Epithelial cell of esophagus (primary cell): ENCODE measurements at regions not wholly inside any gene's neighbourhood (a gene's known extent, or its start where the extent isn't known, plus 50 kb on each side); places are given as distances from the start of the nearest gene placed in this dataset.

Experiments
- DNase-seq: peaks from one replicate; pipeline ENCODE4 v3.0.0; 2010; ENCODE audit warnings: low read depth
- H3K4me3 ChIP-seq: 2 replicates; pipeline ENCODE4 v1.5.1; 2011; ENCODE audit warnings: mild to moderate bottlenecking, low read length, control low read depth
- TF ChIP-seq, protein P1 (sequence below): IDR thresholded peaks from 2 replicates; pipeline ENCODE4 v1.5.1; 2011; ENCODE audit warnings: low read depth, mild to moderate bottlenecking, low read length, control low read depth, inconsistent platforms; ENCODE audit not compliant: insufficient read depth; ENCODE audit errors: missing control alignments

DNA sequence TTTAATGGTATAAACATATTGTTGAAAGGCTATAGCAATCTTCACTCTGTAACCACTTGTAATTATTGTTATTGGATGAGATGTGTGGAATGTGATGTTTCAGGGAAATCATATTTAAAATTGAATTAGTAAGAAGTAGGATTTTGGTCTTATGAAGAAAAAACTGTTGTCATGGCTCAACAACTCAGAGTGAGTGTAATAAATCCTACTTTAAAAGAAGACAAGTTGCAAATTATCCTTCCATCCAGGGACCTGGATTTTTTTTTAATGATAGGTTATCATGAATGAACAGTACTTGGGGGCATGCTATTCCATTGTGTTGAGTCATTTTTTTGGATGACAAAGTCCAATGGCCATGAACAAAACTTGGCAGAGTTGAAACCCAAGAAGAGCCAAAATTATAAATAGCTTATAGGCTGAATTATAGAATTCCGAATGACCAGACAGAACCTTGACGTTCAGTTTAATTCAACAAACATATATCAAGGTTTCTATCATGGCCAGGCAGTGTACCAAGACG, 625.5 kb upstream of the ZNF717 start:
- DNase-seq = no peak
- no peak overlapping the region for H3K4me3 ChIP-seq
- TF ChIP-seq, protein P1, sequence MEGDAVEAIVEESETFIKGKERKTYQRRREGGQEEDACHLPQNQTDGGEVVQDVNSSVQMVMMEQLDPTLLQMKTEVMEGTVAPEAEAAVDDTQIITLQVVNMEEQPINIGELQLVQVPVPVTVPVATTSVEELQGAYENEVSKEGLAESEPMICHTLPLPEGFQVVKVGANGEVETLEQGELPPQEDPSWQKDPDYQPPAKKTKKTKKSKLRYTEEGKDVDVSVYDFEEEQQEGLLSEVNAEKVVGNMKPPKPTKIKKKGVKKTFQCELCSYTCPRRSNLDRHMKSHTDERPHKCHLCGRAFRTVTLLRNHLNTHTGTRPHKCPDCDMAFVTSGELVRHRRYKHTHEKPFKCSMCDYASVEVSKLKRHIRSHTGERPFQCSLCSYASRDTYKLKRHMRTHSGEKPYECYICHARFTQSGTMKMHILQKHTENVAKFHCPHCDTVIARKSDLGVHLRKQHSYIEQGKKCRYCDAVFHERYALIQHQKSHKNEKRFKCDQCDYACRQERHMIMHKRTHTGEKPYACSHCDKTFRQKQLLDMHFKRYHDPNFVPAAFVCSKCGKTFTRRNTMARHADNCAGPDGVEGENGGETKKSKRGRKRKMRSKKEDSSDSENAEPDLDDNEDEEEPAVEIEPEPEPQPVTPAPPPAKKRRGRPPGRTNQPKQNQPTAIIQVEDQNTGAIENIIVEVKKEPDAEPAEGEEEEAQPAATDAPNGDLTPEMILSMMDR = no peak

DNA sequence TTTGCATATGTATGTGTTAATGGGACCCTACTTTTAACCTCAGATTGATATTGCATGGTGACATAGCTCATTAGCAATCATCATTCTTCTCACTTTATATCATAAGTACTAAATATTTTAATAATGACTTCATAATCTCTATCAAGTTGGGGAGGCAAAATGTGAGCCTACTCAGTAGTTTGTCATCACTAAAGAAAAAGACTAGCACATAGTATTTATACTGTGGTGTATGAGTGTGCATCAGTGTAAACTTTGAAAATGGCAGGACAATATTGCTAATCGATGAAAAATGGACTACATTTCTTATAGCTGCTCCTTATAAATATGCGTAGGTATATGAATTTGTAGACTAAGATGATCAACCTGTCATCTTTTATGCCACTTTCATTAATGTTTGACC, 624.5 kb upstream of the ROBO2 start:
- TF ChIP-seq, protein P1 = no peak
- no peak for DNase-seq
- H3K4me3 ChIP-seq = no peak overlapping the region

DNA sequence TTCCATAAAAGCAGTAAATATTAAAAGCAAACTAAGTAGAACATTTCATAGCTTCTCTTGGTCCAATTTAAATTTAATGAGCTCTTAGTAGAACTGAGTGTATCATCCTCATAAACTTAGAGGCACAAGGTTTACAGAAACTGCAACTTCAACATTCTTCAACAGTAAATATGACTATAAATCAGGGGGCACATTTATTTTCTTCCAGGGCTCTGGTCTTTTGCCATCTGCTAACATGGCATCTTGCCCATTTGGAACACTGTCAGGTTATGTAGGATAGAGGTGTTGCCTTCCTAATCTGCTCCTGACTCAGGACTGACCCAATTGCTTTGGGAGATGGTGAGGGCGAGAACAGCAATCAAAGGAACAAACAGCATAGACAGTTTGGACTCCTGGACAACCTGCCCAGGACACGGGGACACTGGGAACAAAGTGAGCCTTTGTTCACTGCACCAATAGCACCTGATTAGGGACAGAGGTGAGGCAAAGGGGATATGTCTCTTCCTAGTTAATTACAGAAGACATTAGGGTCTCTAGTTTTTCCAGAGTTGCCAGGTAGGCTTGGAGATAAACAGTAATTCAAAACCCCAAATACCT, 610.2 kb upstream of the ROBO2 start:
- TF ChIP-seq, protein P1 = no peak
- no peak for DNase-seq
- H3K4me3 ChIP-seq = no peak overlapping the region

DNA sequence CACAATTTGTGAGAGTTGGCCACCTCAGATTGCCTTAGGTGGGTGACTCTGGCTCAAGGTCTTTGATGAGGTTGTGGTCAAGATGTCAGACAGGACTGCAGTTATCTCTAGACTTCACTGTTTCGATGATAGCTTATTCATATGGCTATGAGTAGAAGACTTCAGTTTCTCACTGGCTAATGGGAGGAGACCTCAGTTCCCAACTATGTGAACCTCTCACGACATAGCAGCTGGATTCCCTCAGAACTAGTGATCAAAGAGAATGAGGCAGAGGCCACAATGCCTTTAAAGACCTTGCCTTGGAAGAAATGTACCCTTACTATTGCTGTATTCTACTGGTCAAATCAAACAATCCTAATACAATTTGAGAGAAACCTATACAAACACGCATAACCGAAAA, 607.5 kb upstream of the ROBO2 start:
- H3K4me3 ChIP-seq = no peak overlapping the region
- DNase-seq = no peak
- TF ChIP-seq, protein P1 = no peak

DNA sequence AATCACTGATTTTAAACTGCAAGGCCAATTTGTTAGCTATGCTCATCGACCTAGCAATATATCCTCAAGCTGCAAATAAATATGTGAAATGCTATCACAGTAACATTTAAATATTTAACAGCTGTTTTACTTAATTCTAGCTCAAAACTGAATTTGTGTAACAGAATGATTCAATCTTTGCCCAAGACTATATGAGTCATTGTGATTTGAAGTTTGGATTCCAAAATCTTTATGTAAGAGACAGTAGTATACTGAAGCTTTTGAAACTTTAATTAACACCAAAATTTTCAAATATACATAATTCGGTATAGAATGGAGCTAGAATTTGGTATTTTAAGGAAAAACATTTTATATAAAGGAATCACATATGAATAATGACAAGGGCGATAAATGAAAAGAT, 603.0 kb upstream of the ROBO2 start:
- TF ChIP-seq, protein P1 = no peak
- no peak for DNase-seq
- no peak overlapping the region for H3K4me3 ChIP-seq

DNA sequence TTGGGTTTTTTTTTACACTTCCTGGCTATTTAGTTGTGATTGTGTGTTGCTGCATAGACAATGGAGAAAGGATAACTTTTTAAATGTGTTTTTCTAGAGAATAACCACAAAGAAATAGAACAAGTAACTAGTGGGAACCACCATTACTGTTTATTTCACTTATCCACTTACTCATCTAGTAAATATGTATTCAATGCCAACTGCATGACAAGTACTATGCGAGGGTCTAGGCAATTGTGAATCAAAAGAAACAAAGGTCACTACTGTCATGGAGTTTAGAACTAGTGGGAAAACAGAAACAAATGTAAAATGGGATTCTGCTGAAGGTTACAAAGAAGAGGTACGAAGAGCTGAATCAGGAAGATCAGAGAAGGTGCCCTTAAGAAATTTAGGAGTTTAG, 600.9 kb upstream of the ROBO2 start:
- TF ChIP-seq, protein P1 = no peak
- DNase-seq = no peak
- H3K4me3 ChIP-seq = no peak overlapping the region

DNA sequence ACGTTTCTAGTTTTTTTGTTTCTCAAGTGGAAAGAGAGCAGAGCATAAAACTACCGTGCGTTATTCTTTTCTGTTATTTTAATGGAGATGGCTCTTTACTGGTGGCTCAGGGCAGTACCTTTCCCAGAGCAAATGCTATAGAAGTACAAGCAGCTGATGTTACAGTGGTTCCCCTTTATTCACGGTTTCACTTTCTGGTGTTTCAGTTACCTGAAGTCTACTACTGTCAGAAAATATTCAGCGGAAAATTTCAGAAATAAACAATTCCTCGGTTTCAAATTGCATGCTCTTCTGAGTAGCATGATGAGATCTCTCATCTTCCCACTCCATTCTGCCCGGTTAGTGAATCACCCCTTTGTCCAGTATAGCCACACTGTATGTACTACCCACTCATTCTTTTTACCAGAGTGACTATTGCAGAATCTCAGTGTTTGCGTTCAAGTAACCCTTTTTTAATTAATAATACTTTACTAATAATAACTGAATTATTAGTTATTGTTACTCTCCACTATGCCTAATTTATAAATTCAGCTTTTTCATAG, 597.5 kb upstream of the ROBO2 start:
- TF ChIP-seq, protein P1 = no peak

More for the DNA sequence above, 597.5 kb upstream of the ROBO2 start:
- DNase-seq = no peak
- H3K4me3 ChIP-seq = no peak overlapping the region
